ENCODE measurements at regions not wholly inside any gene's neighbourhood (a gene's known extent, or its start where the extent isn't known, plus 50 kb on each side); places are given as distances from the start of the nearest gene placed in this dataset.

- H3K9me1 ChIP-seq (replicated peaks; ENCODE audit: control insufficient read depth, extremely low read depth, insufficient read depth, low read length): no peaks in the 10 kb centered on the region
- FAIRE-seq (no peak), DNase-seq (ENCODE audit: low read depth, low spot score) (no peak)
- no peaks in the 10 kb centered on the region for H3K36me3 ChIP-seq (ENCODE audit: control insufficient read depth in 2 of 2, extremely low read depth in 1 of 2, insufficient read depth in 2 of 2, low read length in 2 of 2)
- H4K20me1 ChIP-seq (replicated peaks; ENCODE audit: control insufficient read depth, extremely low read depth, insufficient read depth, low read length): no peaks in the 10 kb centered on the region
- H3K4me1 ChIP-seq (ENCODE audit: control insufficient read depth, extremely low read depth, insufficient read depth, low read length): no peaks in the 10 kb centered on the region
- TF ChIP-seq, protein P1, sequence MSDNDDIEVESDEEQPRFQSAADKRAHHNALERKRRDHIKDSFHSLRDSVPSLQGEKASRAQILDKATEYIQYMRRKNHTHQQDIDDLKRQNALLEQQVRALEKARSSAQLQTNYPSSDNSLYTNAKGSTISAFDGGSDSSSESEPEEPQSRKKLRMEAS (IDR thresholded peaks at IDR 0.05; ENCODE audit: insufficient read depth, insufficient read length): no peak
- no peak for TF ChIP-seq JUN (IDR thresholded peaks at IDR 0.05; ENCODE audit: borderline replicate concordance, insufficient read depth, insufficient read length, low read depth)
- no peak for TF ChIP-seq FOS (IDR thresholded peaks at IDR 0.05; ENCODE audit: borderline replicate concordance, insufficient read depth, low read length)
- TF ChIP-seq POLR2AphosphoS5 (IDR thresholded peaks at IDR 0.05; ENCODE audit: insufficient read depth, low read depth, low read length): no peak
- no peak for TF ChIP-seq POLR2A (IDR thresholded peaks at IDR 0.05; ENCODE audit: low read depth, low read length)
- TF ChIP-seq CTCF (IDR thresholded peaks at IDR 0.05; ENCODE audit: extremely low read depth in 1 of 2, insufficient read depth in 1 of 2, low read depth in 1 of 2, low read length in 2 of 2): no peak
- TF ChIP-seq EZH2 (IDR thresholded peaks at IDR 0.05; ENCODE audit: borderline replicate concordance, low read depth, low read length, severe bottlenecking): no peak
- no peak for TF ChIP-seq MYC (IDR thresholded peaks at IDR 0.05; ENCODE audit: low read depth, low read length)
- no peak for TF ChIP-seq GATA2 (IDR thresholded peaks at IDR 0.05; ENCODE audit: insufficient read depth, insufficient read length, low read depth, low read length)
- POLR2A ChIA-PET: no interaction called here
- H2AFZ ChIP-seq (ENCODE audit: low read depth, low read length): no peak overlapping the region
- no peak overlapping the region for H3K27ac ChIP-seq (ENCODE audit: insufficient read depth, low read depth, low read length)
- no TSS peak for BruUV-seq (replicated peaks)
- H3K9me3 ChIP-seq (replicated peaks; ENCODE audit: control insufficient read depth, insufficient read depth, low read length): no peaks in the 10 kb centered on the region
- no peak overlapping the region for H3K4me3 ChIP-seq (replicated peaks in 1 of 3; ENCODE audit: insufficient read depth in 1 of 3, low read depth in 1 of 3, low read length in 3 of 3)
- CTCF ChIA-PET: no interaction called here
- dilution Hi-C loops (cut with MboI; ENCODE audit: extremely low pct_ligation_motif_present, low sequenced_read_pairs) (no loop called here), intact Hi-C loops (cut with micrococcal nuclease) (no loop called here)
- no peaks in the 10 kb centered on the region for H3K79me2 ChIP-seq (ENCODE audit: control insufficient read depth, insufficient read depth, low read length)
- no peaks in the 10 kb centered on the region for H3K27me3 ChIP-seq (ENCODE audit: control insufficient read depth in 2 of 2, insufficient read depth in 2 of 2, low read length in 2 of 2)
- H3K4me2 ChIP-seq (ENCODE audit: insufficient read depth, low read length): no peak overlapping the region
- no peak overlapping the region for H3K9ac ChIP-seq (replicated peaks; ENCODE audit: extremely low read depth, insufficient read depth, low read length)
Observed at GRCh38 chr5:27458287-27458686, 419.9 kb upstream of the CDH9 start.

Measured in endothelial cell of umbilical vein (primary cell).